NCI-H146 (cell line): ENCODE measurements at regions not wholly inside any gene's neighbourhood (a gene's known extent, or its start where the extent isn't known, plus 50 kb on each side); places are given as distances from the start of the nearest gene placed in this dataset.
"Not testable (repeated sequence)": the region's sequence is repeated elsewhere in the genome, so short reads cannot be mapped to it uniquely, and the experiment has no call there.

Experiments used
- DNase-seq: peaks from one replicate; lab custom pipeline; 2025; lab: John Stamatoyannopoulos, UW

DNA sequence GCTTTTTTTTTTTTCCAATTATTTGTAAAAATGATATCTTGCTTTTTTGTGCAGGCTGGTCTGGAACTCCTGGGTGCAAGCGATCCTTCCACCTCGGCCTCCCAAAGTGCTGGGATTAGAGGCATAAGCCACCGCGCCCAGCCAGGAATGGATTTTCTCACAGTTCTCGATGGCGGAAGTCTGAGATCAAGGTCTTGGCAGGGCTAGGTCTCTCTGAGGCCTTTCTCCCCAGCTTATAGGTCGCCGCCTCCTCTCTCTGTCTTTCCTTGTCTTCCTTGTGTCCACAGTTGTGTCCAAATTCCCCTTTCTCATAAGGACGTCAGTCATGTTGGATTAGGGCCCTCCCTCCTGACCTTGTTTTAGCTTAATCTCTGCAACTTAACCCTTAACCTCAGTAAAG is 200.5 kb downstream of the UQCRFS1 start:
- no peak for DNase-seq

DNA sequence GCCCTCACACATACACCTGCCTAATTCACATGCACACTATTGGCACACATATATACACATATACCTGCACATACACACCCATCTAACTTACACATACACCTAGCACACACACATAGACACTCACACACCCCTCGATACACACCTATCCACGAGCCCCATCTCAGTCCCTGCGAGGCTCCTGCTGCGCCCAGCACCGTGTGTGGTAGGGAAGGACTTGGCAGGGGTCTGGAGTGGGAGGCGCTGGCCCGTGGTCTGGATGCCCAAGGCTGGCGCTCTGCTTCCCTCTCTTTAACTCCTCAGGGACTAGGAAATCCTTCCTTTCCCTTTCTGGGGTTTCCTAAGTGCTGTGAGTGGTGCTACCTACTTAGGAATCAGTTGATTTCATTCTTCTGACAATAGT is 202.7 kb downstream of the UQCRFS1 start:
- DNase-seq, result no peak

DNA sequence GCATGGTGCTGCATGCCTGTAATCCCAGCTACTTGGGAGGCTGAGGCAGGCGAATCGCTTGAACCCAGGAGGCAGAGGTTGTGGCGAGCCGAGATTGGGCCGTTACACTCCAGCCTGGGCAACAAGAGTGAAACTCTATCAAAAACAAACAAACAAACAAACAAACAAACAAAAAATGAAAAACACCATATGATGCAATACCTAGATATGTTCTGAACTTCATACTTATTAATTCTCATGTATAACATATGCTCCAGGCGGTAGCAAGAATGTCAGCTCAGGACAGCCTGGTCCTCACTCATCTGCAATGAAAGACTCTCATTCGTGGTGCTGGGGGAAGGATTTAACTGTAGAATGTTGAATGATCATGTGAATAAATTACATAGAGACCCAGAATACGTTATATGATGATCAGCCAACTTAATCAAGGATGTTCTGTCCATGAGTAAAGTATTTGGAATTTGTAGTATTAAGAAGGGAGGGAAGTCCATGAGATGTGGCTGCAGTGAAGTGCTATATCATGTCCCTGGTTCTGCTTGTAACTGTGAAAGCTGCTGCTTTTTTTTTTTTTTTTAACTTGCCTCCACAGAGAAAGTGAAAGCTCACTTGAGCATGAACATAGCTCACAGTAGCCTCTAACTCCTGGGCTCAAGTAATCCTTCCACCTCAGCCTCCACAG is 206.8 kb downstream of the UQCRFS1 start:
- no peak for DNase-seq

DNA sequence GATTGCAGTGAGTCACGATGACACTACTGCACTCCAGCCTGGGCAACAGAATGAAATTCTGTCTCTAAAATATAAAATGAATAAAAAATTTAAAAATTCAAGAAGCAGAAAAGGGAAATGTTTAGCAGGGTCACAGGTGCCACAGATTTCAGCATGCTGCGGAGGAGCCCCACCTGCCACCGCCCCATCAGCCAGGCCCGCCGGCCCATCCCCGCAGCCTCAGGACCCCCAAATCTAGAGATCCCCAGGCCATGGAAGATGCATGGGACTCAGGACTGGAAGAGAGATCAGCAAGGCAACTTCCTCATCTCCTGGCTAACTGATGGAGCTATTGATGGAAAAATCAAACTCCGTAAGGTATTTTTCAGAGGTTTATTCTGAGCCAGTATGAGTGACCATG is 208.2 kb downstream of the UQCRFS1 start:
- DNase-seq, result no peak

DNA sequence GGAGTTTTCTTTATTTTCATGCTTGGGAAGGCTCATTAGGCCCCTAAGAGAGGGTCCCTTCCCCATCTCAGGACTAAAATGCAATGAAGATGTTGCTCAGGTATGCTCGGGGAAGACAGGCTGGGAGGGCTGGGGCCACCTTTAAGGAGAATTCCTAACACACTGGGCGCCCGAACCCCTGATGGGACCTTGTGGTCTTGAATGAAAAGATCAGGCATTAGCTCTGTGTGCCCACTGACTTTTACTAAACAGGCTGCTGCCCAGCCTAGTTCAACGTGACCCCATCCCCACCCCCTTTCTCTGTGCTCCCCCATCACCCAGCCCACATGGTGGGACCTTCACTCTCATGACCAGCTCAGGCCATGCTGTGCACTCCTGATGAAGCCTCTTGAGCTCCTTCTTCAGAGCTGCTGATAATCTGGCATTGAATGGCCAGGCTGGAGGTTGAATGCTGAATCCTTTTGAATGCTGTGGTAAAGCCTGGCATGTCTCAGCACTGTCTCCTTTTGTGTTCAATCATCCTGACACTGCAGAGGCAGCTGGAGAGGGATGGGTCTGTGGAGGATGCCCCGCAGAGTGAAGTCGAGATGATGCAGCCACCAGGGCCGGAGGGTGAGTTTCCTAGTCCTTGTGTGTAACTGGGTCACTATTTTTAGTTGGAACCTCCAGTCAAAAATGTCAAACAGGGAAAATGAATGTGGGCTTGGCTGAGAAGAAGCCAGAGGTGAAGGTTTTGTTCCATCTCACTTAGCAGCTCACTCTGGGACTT is 209.1 kb downstream of the UQCRFS1 start:
- DNase-seq, result no peak

DNA sequence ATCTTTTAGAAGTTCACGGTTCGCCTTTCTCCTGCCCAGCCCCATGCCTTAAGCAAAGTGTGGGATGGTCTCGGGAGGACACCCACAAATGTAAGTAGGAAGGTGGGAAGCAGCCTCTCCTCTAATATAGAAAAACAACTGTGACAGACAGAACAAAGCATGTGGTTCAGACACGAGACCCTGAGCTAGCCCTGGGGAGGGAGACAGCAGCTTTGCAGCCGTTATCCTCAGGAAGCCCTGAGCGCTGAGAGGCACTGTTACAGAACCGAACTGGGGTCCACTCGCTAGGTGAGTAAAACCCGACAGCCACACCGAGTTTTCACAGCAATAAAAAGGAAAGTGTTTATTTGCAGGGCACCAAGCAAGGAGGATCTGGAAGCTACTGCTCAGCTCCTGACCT is 210.6 kb downstream of the UQCRFS1 start:
- no peak for DNase-seq

DNA sequence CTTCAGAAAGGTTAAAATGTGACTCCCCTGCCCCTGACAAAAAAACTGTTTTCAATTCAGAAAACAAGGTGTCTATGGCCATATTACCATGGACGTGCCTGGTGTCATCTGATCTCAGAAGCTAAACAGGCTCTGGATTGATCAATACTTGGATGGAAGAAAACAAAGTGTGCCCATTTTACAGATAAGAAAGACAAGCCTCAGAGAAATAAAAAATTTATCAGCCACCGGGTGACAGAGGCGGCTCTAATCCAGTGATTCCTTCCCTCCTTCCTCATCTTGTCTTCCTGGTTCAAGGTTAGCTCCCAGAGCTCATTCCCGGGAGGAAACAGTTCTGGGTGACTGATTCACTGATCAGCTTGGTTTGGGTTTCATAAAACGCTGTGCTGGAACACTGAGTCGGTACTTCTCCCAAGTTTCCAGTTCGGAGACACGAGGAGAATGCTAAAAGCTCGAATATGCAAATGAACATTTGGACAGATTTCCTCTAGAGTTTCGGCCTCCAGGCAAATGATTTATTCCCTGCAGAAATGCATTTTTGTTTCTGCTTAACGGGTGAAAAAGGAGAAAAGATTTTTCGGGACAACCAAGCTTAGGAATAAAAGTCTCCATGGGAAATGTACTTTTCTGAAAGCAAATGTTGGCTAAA is 211.2 kb downstream of the UQCRFS1 start:
- no peak for DNase-seq

DNA sequence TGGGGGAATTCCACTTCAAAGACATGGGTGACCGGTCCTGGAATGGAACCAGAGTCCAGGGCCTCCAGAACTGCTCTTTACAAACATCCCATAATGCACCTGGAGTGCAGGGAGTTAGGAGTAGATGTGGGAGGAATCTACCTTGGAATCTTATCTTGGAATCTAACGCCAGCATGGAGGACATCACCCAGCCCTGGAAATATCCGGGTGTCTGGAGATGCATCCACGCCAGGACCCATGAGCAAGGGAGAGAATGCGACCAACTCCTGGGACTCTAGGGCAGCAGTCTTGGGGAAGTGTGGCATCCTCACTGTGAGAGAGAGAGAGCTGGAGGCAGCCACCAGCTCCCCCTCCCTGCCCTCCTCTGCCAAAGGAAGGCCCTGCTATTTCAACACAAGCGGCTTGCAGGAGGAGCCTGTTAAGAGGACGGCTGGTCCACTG is 211.8 kb downstream of the UQCRFS1 start:
- no peak for DNase-seq

DNA sequence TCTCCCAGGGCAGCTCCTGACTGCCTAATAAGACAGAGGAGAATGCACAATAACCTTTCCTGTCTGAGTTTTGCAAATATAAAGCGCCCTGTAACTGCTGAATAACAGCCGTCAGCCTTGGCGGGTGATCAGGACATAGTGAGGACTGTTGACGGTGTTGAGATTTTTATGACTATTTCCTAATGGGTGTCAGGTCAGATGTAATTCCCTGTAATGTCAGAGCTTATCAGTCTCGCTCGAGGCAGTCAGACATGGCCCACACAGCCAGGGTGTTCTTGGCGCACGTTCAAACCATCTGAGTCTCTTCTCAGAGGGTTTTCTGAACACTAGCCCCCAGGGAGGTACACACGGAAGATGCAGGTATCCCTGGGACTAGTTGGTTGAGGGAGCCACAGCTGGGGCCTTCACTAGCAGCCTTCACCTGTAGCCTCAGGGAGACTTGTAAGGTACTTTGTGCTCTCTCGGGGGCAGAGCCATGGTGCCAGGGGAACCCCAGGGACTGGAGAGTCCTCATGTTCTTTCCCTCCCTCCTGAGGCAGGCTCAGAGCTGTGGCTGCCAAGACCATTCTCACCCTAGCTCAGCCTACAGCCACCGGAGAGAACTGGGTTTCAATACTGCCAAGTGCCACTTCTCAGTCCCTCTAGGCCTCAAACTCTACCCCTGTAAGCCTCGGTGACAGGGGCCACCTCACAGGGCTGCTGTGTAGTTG is 213.1 kb downstream of the UQCRFS1 start:
- DNase-seq, result no peak

DNA sequence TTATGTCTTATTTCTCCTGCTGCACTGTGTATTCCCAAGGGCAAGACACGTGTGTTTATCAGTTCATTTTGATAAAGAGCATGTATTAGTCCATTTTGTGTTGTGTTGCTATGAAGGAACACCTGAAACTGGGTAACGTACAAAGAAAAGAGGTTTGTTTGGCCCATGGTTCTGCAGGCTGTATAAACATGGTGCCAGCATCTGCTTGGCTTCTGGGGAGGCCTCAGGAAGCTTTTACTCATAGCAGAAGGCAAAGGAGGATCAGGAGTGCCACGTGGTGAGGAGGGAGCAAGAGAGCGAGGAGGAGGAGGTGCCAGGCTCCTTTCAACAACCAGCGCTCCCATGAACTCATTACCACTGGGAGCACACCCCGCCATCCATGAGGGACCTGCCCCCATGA is 214.0 kb downstream of the UQCRFS1 start:
- DNase-seq, result no peak

DNA sequence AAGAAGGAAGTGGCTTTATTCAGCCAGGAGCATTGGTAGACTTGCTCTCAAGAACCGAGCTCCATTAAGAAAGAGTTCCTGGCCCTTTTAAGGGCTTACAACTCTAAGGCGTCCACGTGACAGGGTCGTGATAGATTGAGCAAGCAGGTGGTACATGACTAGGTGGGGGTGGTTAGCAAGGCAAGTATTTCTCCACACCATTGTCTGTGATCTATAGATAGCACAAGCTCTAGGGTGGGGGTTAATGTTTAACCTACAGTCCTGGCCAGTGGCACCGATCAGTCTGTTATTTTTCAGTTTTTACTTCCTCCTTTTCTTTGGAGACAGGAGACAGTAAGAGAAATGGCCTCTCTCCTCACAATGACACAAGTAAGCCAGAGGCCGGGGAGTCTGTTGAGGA is 215.1 kb downstream of the UQCRFS1 start:
- DNase-seq, result not testable (repeated sequence)

DNA sequence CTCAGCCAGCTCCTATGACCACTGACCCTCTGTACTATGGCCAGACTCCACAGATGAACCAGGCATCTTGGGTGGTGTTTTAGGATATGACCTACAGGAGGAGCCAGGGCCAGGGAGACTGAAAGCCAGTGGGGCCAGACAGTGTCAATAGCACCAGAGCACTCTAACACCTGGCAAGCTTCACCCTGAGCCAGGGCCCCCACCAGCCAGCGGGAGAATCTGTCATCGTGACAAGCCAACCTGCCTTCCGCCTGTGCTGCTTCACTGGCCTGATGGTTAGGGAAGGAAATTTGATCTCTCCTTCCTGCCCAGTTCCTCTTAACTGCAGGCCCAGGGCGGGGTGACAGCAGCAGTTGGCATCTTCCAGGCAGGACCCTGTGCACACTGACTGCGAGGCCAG is 222.4 kb downstream of the UQCRFS1 start:
- DNase-seq, result no peak

DNA sequence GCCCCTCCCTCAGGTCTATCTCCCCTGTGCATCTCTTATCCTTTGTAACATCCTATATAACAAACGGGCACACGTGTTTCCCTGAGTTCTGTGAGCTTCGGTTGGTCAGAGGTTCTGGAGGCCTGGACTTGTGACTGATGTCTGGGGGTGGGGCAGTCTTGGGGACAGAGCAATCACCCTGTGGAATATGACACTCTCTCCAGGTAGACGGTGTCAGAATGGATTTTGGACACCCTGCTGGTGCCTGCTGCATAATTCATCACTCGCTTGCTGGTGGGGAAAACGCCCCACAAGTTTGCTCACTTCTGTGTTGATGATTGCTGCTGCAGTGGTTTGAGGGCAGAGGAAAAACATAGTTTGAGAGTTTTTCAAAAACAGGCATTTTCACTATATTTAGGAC is 223.2 kb downstream of the UQCRFS1 start:
- no peak for DNase-seq

DNA sequence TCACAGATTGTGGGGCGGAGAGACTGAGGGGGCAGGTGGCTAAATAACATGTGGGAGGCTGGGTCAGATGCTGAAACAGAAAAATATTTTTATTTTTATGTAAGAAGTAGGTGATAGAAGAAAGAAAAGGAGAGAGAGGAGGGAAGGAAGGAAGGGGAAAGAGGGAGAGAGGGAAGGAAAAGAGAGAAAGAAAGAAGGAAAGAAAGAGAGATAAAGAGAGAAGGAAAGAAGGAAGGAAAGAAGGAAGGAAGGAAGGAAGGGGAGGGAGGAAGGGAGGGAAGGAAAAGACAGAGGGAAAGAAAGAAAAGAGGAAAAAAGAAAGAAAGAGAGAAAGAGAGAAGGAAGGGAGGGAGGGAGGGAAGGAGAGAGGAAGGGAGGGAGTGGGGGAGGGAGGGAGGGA is 224.9 kb downstream of the UQCRFS1 start:
- no peak for DNase-seq

DNA sequence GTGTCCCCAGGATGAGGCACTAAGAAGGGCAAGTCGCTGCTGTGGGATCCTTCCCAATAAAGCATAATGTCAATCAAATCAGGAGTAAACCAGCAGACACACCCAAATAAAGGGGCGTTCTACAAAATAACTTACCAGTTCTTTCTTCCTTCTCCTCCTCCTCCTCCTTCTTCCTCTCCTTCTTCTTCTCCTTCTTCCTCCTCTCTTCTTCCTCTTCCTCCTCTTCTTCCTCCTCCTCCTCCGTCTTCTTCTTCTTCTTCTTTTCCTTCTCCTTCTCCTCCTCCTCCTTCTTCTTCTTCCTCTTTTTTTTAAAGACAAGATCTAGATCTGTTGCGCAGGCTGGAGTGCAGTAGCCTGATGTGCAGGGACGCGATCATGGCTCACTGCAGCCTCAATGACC is 225.8 kb downstream of the UQCRFS1 start:
- DNase-seq, result no peak

DNA sequence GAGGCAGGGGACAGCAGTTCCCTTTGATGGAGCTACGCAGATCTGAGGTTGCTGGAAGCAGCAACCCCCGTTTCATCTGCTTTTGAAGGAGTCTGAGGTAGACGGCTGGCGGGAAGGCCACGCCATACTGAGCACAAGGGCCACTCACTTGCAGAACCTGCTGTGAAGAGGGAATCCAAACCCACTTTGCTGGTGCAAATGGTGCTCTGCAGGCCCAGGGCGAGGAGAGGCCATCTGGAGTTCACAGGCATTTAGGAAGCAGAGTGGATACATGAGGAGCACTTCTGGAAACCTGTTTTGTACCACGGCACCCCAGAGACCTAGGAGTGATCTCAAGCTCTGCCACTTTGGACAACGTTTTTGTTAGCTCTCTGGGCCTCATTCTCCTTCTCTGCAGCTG is 227.8 kb downstream of the UQCRFS1 start:
- no peak for DNase-seq

DNA sequence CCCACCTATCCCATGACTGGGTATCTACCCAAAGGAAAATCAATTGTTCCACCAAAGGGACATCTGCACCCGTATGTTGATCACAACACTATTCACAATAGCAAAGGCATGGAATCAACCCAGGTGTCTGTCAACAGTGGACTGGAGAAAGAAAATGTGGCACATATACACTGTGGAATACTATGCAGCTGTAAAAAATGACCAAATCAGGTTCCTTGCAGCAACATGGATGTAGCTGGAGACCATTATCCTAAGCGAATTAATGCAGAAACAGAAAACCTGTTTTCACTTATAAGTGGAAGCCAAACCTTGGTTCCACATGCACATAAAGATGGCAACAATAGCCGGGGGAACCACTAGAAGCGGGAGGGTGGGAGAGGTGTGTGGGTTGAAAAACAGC is 228.6 kb downstream of the UQCRFS1 start:
- DNase-seq, result no peak

DNA sequence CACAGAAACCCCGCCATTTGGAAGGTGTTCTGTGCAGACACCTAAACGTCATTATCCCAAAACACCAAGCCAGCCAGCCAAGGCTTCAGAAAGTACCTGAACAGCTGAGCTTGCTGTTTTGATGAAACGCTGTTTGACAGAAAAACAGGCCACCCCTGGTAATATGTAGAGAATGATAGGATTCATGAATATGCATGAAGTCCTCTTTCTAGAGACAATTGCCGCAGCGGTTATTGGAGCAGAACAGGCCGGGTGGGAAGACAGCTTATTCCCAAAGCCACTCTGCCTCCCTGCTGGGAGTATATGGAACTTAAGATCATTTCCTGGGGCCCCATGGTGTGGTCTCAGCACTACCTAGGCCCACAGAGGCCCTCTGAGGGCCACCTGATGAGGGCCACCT is 229.5 kb downstream of the UQCRFS1 start:
- DNase-seq, result no peak

DNA sequence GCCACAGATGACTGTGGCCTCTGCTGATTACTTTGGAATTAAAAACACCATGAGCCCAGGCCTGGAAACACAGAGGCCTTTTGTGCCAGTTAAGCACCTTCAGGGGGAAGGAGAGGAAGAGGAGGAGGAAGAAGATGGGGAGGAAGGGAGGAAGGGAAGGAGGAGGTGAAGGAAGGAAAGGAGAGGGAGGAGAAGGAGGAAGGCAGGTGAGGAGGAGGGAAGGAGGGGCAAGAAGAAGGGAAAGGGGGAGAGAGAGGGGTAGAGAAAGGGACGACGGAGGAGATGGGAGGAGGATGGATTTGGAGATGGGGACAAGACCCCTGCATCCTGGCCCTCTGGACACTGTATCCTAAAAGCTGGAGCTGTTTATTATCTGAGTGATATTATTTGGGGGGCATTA is 231.0 kb downstream of the UQCRFS1 start:
- no peak for DNase-seq

DNA sequence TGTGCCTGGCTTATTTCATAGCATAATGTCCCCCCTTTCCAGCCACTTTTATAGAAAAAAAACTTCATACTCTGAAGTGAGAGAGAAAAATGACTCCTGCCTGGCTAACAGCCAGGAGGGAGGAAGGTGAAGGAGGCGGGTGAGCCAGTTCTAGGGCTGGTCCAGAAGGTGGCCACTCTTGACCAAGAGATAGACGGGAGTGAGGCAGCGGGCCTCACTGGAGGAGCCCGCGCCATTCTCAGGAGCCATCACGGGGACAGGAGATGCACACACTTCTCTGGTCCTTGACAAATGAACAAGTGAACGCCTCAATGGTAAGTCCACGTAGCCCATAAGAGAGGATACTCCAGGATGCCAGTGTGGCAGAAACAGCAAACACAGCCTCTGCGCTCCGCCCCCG is 231.4 kb downstream of the UQCRFS1 start:
- no peak for DNase-seq

DNA sequence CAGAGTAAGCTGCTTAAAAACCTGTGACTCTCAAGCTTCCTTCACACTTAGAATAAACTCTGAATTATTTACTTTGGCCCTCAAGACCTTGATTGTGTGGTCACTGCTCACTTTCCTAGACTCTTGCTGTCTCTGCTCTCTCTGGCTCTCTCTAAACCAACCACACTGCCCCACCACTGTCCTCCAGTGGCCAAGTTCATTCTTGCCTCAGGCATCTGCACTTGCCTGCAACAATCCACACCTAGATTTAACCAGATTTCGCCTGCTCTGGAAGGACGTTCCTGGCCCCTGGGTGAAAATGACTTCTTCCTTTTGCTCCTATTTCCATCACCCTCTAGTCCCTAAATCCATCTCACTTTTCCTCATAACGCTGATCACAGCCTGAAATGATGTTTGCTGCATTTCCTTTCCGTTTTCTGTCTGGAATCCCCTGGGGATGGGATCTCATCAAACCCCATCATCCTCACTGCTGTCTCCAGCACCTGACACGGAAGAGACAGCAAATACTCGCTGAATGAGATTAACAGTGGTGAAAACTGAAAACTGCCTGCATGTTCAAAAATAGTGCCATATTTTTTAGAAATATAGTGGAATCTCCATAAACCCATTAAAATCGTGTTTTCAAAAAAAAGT is 232.6 kb downstream of the UQCRFS1 start:
- no peak for DNase-seq

DNA sequence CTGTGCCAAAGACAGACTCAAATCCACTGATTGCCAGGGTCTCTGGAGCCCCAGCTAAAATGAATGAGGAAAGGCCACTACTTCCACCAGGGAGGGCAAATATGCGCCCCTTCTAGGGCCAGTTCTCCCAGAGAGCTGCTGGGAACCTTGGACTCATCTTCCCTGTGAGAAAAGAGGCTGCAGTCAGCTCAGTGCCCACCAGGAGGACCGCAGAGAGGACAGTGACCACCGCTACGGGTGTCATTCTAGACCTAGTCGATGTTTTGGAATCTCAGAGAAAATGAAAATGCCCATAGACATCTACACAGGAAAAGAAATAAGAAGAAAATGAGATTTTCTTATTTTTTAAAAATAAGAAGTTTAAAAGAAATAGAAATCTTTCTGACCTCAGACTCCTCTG is 235.1 kb downstream of the UQCRFS1 start:
- no peak for DNase-seq
